A549 (cell line): ENCODE measurements at regions not wholly inside any gene's neighbourhood (a gene's known extent, or its start where the extent isn't known, plus 50 kb on each side); places are given as distances from the start of the nearest gene placed in this dataset.

Experiments used
- CBX8 ChIP-seq: fragments of 200-600 bp; sonication (generic); IDR thresholded peaks from 2 replicates; pipeline ENCODE4 v1.6.1; 2016
- CEBPB ChIP-seq, 2 experiments: fragments of >200 bp in 1 of 2; sonication (Bioruptor Twin) in 1 of 2; formaldehyde crosslinking in 1 of 2; IDR thresholded peaks; 2 replicates each; pipeline ENCODE4 v1.6.1; 2012 to 2016
- CTCF ChIP-seq: fragments of >200 bp; sonication (Bioruptor Twin); formaldehyde crosslinking; IDR thresholded peaks from 3 replicates; pipeline ENCODE4 v1.5.1; 2016
- MAX ChIP-seq: IDR thresholded peaks from 2 replicates; pipeline ENCODE4 v1.6.1; 2012
- MYC ChIP-seq: IDR thresholded peaks from 2 replicates; pipeline ENCODE4 v1.6.1; 2012; ENCODE audit warnings: mild to moderate bottlenecking, inconsistent platforms, low read length, improper control_type of control experiment, borderline replicate concordance
- REST ChIP-seq: fragments of 200-600 bp; sonication (generic); IDR thresholded peaks from 2 replicates; pipeline ENCODE4 v1.6.1; 2016; ENCODE audit warnings: antibody characterized with exemption, mild to moderate bottlenecking, moderate library complexity

GRCh38 chr5:1948111-1948510 is 65.4 kb upstream of the IRX4 start:
- TF ChIP-seq CEBPB (IDR thresholded peaks at IDR 0.05) (no peak), CBX8 (no peak), REST (no peak), MAX (no peak), MYC (no peak), CTCF (no peak)
